Upper lobe of left lung (tissue), 6 donors: ENCODE measurements at regions not wholly inside any gene's neighbourhood (a gene's known extent, or its start where the extent isn't known, plus 50 kb on each side); places are given as distances from the start of the nearest gene placed in this dataset.

Experiments used
- ATAC-seq, 2 donors: fragments of 200-7000 bp; cut with Tn5 transposase; one replicate each; pipeline ENCODE4 v1.9.1; 2022; ENCODE audit warnings: mild to moderate bottlenecking in 2 of 2, moderate library complexity in 2 of 2; ENCODE audit not compliant: low FRiP score in 2 of 2
- DNase-seq, 2 donors: peaks; one replicate each; pipeline ENCODE4 v3.0.0-alpha.2; 2019 to 2020
- H3K27ac ChIP-seq, 4 donors: fragments of 200-600 bp; sonication (generic); one replicate each; pipeline ENCODE4 v1.5.1; 2016 to 2019
- H3K27me3 ChIP-seq, 4 donors: fragments of 200-600 bp; sonication (generic); one replicate each; pipeline ENCODE4 v1.5.1; 2017 to 2019
- H3K36me3 ChIP-seq, 4 donors: fragments of 200-600 bp; sonication (generic); one replicate each; pipeline ENCODE4 v1.5.1; 2016 to 2019
- H3K4me1 ChIP-seq, 4 donors: fragments of 200-600 bp; sonication (generic); one replicate each; pipeline ENCODE4 v1.5.1; 2018 to 2019
- H3K4me3 ChIP-seq, 4 donors: fragments of 200-600 bp; sonication (generic); one replicate each; pipeline ENCODE4 v1.5.1; 2017 to 2019; ENCODE audit warnings: mild to moderate bottlenecking in 2 of 4, moderate library complexity in 1 of 4
- H3K9me3 ChIP-seq, 4 donors: fragments of 200-600 bp; sonication (generic); one replicate each; pipeline ENCODE4 v1.5.1; 2018 to 2019
- CTCF ChIP-seq, 6 experiments: fragments of 450-650 bp in 4 of 6; fragments of 200-600 bp in 2 of 6; sonication (generic) in 2 of 6; IDR thresholded peaks; one replicate each; pipeline ENCODE4 v1.5.1; 2016 to 2019; ENCODE audit warnings: antibody characterized with exemption in 6 of 6
- EP300 ChIP-seq, 4 donors: sonication (generic); formaldehyde crosslinking; IDR thresholded peaks; one replicate each; pipeline ENCODE4 v1.5.1; 2017; ENCODE audit warnings: antibody characterized with exemption in 4 of 4, control low read depth in 2 of 4
- POLR2A ChIP-seq, 4 donors: fragments of 450-650 bp; IDR thresholded peaks; one replicate each; pipeline ENCODE4 v1.5.1; 2016 to 2017; ENCODE audit warnings: antibody characterized with exemption in 4 of 4, mild to moderate bottlenecking in 2 of 4
- POLR2AphosphoS5 ChIP-seq, 2 donors: sonication (generic); formaldehyde crosslinking; IDR thresholded peaks; one replicate each; pipeline ENCODE4 v1.5.1; 2017; ENCODE audit warnings: antibody characterized with exemption in 2 of 2
- WGBS, 2 donors: methylation state at CpG; one replicate each; pipeline ENCODE4 v1.1.5; 2017 to 2018; 5-methylcytosine and 5-hydroxymethylcytosine counted together
- donor health status: DM: no; HTN: no; CAD: no; lungs with moderate emphysema.
- donor health status: DM: no; HTN: yes; CAD: no; lungs with severe emphysema.

GRCh38 chr12:42698213-42698612 is 108.7 kb upstream of the PRICKLE1 start:
- peak in 1 of 2 donors; percentile 71 for ATAC-seq
- no peak for TF ChIP-seq POLR2A (IDR thresholded peaks at IDR 0.05)
- TF ChIP-seq EP300 (IDR thresholded peaks at IDR 0.05): peak in 1 of 4 donors; percentile 42
- peak in 1 of 2 donors; percentile 73 for TF ChIP-seq POLR2AphosphoS5 (IDR thresholded peaks at IDR 0.05)
- no peak for TF ChIP-seq CTCF (IDR thresholded peaks at IDR 0.05)
- no peak overlapping the region for H3K4me3 ChIP-seq
- H3K36me3 ChIP-seq: no peaks in the 10 kb centered on the region
- peak overlapping the region in 1 of 4 donors; percentile 19 for H3K27ac ChIP-seq
- no peak for DNase-seq
- 38 to 64% methylated on average over 3 of the region's 3 CpGs for WGBS, 2 donors
- H3K9me3 ChIP-seq: no peaks in the 10 kb centered on the region
- no peaks in the 10 kb centered on the region for H3K27me3 ChIP-seq
- peaks cover 0 to 18% (median 3%) of the 10 kb centered on the region in 4 donors for H3K4me1 ChIP-seq

- peak in 1 of 2 donors; percentile 74 for ATAC-seq
- H3K27ac ChIP-seq: peak overlapping the region in 3 of 4 donors; percentile 23 to 56 (median 33)
- DNase-seq: peak in 1 of 2 donors; percentile 47
- H3K4me3 ChIP-seq: no peak overlapping the region
- WGBS, 2 donors: 34 to 36% methylated on average over 10 of the region's 10 CpGs
- H3K9me3 ChIP-seq: no peaks in the 10 kb centered on the region
- TF ChIP-seq POLR2AphosphoS5 (IDR thresholded peaks at IDR 0.05) (peak; percentile 53 to 60), CTCF (IDR thresholded peaks at IDR 0.05) (no peak)
- no peaks in the 10 kb centered on the region for H3K36me3 ChIP-seq
- peaks cover 0 to 18% (median 3%) of the 10 kb centered on the region in 4 donors for H3K4me1 ChIP-seq
- no peaks in the 10 kb centered on the region for H3K27me3 ChIP-seq
These were observed 107.0 kb upstream of the PRICKLE1 start for GRCh38 chr12:42696406-42697149.

- WGBS, 2 donors: 84 to 99% methylated on average over 5 of the region's 5 CpGs
- H3K9me3 ChIP-seq: no peaks in the 10 kb centered on the region
These were observed 106.0 kb upstream of the PRICKLE1 start for GRCh38 chr12:42695490-42695995.

GRCh38 chr12:42692749-42693148 is 103.2 kb upstream of the PRICKLE1 start:
- peak overlapping the region in 3 of 4 donors; percentile 45 to 54 (median 48) for H3K27ac ChIP-seq
- H3K4me3 ChIP-seq: peak overlapping the region in 2 of 4 donors; percentile 37 to 40
- no peak for ATAC-seq

More at GRCh38 chr12:42695490-42695995, 106.0 kb upstream of the PRICKLE1 start:
- no peak for TF ChIP-seq CTCF (IDR thresholded peaks at IDR 0.05)
- Histone ChIP-seq H3K36me3 (no peaks in the 10 kb centered on the region), H3K4me3 (no peak overlapping the region), H3K4me1 (peaks cover 0 to 18% (median 3%) of the 10 kb centered on the region in 4 donors), H3K27me3 (no peaks in the 10 kb centered on the region), H3K27ac (peak overlapping the region in 1 of 4 donors; percentile 20)
- DNase-seq (no peak), ATAC-seq (no peak)

More at GRCh38 chr12:42692749-42693148, 103.2 kb upstream of the PRICKLE1 start:
- TF ChIP-seq POLR2AphosphoS5 (IDR thresholded peaks at IDR 0.05): no peak
- TF ChIP-seq POLR2A (IDR thresholded peaks at IDR 0.05): no peak
- no peak for TF ChIP-seq CTCF (IDR thresholded peaks at IDR 0.05)
- no peak for TF ChIP-seq EP300 (IDR thresholded peaks at IDR 0.05)
- Histone ChIP-seq H3K36me3 (no peaks in the 10 kb centered on the region), H3K4me1 (peaks cover 0 to 11% (median 3%) of the 10 kb centered on the region in 4 donors), H3K9me3 (no peaks in the 10 kb centered on the region), H3K27me3 (no peaks in the 10 kb centered on the region)
- no peak for DNase-seq
